HG02884 (cell line): ENCODE measurements at regions not wholly inside any gene's neighbourhood (a gene's known extent, or its start where the extent isn't known, plus 50 kb on each side); places are given as distances from the start of the nearest gene placed in this dataset.

Source experiments
- ATAC-seq: cut with Tn5 transposase; IDR thresholded peaks from one replicate; pipeline ENCODE4 v1.9.1; 2021; ENCODE audit warnings: mild to moderate bottlenecking, moderate library complexity; ENCODE audit not compliant: unreplicated experiment

DNA sequence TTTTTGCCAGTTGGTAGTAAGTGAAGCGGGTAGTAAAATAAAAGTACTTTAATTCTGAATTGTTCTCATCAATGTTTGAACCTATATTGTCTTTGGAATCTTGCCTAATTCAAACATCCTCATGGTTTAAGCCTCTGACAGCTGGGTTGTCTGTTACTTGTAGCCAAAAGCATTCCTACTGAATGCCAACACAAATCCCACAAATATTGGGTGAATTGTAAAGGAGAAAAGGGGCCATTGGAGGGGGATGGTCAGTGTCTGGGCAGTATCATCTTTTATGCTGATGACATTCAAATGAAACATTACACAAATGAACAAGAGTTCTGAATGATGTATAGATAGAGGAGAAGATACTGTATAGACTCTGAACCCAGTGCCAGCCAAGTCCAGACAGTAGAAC, 309.5 kb downstream of the OSTF1 start:
- no peak for ATAC-seq

DNA sequence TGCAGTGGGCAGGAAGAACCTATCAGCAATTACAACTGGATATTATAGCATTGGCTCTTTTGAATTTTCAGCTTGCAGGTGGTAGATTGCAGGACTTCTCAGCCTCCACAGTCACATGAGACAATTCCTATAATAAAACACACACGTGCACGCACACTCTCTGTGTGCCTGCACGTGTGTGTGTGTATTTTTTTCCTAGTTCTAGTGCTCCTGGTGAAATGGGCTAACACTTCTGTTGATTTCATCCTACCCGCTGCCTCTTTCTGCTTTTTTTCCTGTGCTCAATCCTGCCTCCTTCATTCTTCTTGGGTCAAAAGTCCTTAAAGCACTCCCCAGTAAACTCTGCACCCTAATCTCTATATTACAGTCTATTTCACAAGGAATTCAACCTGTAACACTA, 320.1 kb downstream of the OSTF1 start:
- no peak for ATAC-seq

DNA sequence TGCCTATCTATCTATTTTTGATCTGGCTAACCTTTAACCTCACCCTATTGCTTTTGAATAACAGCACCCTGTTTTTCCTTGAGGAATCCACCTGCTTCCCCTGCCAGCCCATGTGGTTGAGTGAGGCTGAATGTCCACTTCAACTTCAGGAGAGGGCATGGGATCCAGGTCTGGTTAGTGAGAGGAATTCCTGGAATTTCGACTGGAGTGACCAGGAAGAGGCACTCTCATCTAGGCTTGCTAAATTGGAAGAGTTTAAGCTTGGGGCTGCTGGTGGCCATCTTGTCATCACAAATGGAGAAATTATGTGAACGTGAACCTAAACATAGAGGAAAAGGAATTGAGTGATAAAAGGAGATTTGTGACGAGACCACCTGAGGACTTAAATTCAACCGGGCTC, 322.1 kb downstream of the OSTF1 start:
- ATAC-seq = no peak

DNA sequence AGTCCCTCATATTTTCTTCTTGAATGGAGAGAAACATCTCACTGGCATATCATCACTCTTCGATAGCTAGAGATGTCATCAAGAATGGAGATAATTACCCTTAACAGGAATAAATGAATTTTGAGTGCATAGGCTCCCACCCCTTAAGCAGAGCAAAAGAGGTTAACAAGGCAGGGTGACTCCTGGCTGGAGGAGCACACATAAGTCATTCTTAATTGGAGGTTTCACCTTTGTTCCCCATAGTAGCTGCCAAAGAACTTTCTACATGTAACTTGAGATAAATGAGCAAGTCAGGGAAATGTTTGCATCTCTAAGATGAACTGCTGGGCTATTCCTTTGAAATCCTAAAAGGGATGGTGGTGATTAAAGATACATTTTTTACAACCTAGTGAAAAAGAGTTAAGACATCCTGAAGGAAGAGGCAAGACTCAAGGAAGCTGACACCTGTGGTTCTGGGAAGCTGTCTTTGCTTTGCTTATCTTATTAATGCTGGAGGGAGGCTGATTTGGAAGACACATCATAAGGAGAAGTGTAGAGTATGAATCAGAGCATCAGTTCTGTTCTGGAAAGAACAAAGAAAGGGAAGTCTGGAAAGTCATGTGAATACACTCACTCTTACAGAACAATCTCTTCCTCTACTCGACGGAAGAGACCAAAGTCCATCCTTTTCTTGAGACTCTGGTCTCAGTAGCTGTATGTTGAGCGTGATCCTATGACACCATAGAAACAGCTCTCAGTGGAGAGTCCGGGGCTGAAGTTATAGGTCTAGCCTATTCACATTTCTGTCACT, 326.3 kb downstream of the OSTF1 start:
- ATAC-seq = no peak

DNA sequence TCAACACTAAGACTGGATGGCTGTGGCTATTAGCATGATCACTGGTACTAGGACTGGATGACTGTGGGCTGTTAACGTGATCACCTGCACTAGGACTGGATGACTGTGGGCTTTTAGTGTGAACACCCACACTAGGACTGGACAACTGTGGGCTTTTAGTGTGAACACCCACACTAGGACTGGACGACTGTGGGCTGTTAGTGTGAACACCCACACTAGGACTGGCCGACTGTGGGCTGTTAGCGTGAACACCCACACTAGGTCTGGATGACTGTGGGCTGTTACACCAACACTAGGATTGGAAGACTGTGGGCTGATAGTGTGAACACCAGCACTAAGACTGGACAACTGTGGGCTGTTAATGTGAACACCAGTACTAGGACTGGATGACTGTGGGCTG, 329.2 kb downstream of the OSTF1 start:
- no peak for ATAC-seq

DNA sequence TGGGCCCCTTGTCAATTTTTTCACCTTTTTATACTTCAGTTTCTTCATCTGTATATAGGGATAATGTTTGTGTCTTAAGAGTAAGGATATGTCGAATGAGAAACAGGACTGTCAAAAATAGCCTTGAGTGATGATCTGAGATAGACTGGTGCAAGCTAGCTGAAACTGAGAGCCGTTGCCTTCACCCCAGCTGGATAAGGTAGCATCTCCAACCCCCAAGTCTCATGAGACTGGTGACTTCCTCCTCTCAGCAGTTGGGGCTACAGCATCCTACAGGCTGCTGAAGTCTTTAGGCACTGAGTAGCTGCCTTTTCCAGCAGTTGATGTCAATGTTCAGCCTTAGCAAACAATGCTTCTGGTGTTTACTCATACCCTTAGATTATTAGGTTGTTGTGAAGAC, 330.2 kb downstream of the OSTF1 start:
- ATAC-seq = no peak

DNA sequence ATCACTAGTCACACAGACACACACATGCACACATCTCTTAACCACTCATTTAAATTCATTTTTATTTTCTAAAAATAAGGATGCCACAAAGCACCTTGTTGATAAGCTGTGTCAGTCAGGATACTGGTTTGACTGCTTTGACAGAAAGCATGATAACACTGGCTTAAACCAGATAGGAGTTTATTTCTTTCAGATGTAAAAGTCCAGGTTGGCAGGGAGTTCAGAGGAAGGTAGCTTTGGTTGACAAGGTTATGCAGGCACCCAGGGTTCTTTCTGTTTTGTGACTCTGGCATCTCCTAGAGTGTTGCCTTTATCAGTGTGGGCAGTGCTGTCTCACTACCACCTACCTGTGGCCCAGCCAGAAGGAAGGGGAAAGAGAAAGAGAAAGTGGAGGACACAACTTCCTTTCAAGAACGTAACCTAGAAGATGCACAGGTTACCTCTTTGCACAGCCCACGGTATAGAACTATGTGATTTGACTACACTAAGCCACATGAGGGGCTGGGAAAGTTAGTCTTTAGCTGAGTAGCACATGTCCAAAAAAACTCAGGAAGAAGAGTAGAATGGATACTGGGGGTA, 334.7 kb downstream of the OSTF1 start:
- ATAC-seq = peak; percentile 44

DNA sequence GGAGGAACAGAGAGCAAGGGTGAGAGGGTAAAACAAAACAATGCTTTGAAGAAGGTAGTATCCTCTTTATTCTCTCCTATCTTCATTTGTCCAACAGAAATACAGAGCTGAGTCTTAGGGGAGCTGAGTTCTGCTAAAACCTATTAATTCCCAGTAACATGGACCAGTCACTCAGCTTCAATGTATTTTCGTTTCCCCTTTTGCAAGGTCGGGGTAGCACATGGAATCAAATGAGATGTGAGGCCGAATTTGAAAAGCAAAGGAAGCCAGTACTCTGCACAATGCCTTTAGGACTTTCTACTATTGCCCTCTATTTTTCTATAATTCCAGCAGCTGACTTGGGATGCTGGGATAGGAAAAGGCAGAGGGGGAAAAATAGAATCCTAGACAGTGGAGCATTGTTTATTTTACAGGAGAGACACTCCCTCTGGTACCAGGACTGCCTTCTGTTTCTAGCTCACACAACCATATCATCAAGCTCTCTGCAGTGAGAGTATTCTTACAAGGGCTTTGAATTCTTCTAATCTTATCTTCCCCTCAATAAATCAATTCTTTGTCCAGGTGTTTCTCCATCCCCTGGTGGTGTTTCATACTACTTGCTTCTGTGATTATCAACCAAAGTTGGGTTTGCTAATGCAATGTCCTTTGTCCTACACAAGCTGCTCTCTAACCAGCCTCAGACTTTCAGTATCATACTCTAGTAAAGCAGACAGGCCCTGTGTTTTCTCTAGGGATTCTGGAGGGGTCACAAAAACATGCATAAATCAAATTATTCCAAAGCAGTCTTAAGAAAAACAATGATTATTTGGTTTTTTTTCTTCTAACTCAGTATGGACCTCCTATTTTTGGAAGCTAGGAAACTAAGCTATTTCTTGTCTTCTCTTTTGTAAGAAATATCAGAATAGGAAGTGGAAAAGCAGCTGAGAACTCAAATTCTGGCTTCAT, 341.5 kb downstream of the OSTF1 start:
- no peak for ATAC-seq

DNA sequence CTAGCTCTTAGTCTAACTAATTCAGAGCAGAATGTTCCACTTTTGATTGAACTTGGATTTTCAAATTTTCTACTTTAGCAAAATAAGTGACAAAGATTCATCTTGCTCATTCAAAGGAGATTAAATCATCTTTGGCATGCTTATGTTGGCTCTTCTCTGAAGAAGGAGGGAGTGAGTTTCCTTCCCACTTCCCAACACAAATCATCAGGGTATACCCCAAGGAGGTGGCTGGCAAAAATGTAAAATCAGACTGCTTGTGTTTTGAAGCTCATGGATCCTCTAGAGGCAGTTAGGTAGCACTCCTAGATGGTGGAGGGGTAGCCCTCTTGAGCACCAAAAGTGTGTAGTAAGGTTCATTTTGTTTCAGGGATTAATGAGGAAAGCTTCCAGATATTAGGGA, 343.1 kb downstream of the OSTF1 start:
- no peak for ATAC-seq

DNA sequence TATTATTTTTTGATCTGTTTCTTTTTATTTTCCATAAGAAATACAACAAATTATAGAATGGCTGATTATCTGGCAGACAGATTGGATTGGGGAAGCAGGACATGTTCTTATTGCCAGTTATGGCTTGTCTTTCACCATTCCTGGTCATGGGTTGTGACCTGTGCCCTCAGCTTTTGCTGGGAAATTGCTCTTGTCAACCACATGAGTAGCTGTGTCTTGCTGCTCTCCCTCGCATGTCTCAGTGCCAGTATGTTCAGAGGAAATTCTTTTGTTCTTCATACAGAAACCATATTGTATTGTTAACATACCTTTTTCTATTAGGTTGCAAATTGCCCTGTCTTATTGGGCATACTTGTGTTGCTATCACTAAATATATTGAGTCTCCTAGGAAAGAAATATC, 344.1 kb downstream of the OSTF1 start:
- ATAC-seq = no peak

DNA sequence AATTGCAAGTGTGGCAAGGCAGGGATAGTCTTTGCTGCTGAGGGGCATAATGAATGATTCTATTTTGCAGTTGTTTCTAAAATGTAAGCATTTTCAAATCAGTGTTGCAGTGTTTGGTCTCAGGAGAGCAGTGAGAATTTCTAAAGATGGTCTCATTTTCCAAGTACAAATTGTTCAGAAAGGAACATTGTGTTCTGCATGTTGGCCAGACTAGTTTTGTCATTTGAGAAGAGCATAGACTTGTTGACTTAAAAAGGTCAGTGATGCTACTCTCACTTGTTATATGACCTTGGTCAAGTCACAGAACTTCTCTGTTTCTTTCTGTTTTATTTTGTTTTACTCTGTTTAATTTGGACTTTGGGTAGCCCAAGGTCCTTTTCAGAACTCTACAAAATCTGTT, 344.6 kb downstream of the OSTF1 start:
- ATAC-seq = no peak

DNA sequence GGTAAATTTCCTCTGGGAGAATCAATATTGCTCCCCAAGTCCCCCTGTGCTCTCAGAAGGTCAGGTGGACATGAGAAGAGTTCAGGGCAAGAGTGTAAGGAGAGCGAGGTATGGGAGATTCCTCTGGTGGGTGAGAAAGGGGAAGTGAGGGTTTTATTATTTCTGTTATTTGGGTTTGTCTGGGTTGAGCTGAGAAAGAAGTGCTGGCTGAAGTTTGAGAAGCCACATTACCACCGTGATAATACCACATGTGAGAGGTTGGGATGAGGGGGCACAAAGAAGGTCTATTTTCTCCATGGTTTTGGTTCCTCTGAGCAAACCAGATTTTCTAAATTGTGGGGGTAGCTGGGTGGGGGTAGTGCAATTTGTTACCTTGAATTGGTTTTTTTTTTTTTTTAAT, 350.4 kb downstream of the OSTF1 start:
- peak; percentile 58 for ATAC-seq

DNA sequence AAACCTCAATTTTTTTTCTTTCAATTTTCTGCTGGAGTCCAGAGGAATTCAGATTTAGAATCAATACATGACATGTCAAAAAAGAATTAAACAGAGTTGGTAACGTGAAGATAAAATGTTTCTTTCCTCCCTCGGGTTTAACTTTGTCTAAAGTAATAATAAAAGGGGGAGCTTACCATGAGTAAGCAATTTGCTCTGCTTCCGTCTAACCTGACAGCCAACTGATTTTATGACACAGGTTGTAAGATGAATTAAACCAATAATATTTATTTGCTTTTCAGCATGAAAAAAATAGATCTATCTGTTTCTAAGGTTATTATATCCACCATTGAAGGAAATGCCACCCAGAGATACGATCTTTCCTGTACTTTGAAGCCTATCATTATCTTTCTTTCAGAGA, 352.6 kb downstream of the OSTF1 start:
- ATAC-seq = no peak

DNA sequence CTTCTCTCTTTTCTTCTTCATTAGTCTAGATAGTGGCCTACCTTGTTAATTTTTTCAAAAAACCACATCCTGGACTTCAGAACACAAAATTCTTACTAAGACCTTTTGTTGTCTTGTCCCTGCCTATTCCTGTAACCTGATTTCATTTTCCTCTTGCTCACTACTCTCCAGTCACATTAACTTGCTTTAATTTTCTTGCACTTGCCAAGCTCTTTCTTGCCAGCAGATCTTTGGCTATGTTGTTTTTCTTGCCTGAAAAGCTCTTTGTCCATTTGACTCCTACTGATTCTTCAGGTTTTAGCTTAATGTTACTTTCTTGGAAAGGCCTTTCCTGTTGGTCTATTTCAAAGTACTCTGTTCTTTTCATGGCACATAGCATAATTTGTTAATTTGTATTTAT, 356.8 kb downstream of the OSTF1 start:
- ATAC-seq = no peak

DNA sequence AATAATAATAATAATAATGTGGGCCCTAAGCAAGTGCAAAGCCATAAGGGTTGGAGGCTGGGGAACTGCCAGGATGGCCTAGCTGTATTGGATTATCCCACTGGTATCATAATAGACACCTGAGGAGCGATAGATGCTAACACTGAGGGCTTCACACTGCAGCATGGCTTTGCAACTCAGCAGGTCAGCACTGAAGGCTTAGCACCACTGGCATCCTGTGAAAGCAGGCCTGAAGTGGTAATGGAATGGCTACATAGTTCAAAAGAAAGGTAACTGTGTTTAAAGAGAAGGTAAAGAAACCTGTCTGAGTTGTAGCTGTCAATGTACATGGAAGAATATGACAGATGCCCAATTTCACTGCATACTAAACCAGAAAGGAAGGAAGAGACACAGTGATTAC, 359.0 kb downstream of the OSTF1 start:
- no peak for ATAC-seq

DNA sequence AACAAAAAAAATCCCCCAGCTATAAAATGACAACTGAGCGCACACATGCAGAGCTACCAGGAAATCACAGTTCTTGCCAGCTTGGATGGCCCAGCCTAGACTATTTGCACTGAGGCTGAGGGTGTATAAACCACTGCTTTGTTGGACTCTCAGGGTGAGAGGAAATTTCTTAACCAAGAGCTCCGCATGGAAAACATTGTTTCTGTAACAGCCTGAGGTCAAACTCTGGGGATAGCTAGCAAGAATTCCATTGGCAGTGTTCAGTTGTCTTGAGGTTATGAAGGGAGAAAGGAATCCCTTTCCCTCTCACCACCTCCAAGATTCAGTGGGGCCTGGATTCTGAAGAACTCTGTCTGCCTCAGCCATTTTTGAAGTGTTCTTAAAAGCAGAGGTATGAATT, 360.0 kb downstream of the OSTF1 start:
- no peak for ATAC-seq

DNA sequence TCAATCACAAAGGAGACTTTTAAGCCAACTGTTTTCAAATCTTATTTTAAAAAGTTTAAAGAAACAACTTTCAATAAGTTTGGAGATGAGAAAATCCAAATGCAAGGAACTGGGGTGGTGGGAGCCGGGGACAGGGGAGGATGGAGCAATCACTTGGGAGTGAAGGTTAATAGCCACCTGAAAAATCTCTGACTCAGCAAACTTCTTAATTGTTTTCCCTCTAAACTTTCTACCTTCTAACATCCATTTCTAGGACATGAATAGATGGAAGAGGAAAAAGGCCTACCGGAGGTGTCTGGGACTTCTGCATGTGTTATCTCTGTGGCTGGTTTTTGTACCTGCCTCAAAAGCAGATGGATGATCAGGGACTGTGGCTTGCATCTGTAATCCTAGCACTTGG, 360.6 kb downstream of the OSTF1 start:
- no peak for ATAC-seq

DNA sequence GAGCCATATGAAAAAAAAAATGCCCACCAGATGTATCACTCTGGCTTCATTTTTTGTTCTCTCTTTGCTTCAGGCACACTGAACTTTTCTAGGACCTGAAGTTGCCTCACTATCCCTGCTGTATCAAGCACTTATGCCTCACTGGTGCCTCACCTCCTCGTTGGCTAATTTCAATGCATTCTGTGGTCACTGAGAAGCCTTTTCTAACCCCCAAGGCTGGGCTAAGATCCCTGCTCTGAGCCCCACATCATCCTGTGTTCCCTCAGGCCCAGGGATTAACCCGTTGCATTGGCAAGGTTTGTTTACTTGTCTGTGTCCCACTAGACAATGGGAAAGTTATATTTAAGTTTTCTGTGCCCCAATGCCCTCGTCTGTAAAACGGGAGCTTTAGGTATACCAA, 362.7 kb downstream of the OSTF1 start:
- ATAC-seq = no peak

DNA sequence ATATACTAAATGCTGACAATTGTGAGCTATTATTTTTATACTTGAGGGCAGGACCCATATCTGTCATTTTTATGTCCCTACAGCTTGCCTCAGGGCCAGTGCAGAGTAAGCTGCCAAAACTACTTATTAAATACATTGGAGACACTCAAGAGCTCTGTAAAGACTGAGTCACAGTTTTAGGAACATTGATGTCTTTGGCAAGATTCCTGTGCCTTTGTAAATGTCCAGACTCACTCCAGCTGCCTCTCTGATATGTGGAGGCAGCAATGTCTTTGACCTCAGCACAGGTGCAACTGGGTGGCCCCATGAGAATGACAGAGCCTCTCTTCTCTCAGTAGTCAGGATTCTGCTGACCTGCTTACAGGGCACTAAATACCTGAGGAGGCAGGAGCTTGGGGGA, 363.2 kb downstream of the OSTF1 start:
- no peak for ATAC-seq

DNA sequence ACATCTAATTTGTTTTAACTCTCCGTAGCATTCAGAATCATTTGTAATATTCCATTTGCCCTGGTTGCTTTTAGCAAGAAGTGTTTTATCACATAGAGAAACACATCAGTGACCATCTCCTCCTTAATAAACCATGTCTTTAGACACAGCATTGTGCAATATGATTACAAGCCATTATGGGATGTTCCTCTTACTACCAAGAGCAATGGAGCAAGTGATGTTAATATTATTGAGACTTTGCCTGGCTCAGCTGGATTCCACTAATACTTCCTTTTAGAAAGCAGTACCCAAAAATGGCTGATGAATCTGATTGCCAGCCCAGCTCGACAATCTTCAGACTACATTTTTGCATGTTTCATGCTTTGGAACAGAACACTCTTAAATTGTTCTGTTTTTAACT, 364.2 kb downstream of the OSTF1 start:
- no peak for ATAC-seq

DNA sequence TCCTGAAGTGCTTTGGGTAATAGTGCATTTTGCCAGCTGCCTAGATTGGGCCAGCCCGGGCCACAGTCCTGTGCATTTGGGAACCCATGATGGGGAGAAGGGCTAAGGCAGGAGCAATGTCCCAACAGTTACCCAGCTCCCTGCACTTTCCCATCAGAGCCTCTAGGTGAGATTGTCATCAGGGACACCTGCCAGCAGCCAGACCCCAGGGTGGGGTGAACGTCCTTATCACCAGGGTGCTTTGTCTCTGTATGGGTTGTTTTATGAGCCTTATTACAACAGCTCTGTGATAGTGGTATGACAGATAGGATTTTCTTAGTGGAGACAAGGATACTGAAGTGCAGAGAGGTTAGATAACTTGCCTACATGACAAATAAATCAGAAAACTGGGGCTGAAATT, 365.7 kb downstream of the OSTF1 start:
- ATAC-seq = no peak

DNA sequence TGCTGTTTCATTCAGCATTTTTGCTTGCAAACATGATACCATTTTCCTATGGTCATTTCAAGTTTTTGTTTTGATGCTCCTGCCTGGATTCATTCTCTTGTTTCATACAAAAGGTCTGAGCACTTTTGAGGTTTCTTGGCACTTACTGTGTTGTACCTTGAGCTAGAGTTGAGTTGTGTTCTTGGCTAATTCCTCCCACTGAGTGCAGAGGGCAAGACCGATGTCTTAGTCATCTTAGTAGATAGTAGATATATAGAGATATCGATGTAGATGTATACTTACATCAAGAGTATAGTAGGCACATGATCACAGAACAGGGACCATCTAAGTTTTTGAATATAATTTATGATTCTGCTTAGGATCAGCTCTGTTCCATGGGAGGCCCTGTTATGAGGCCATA, 366.6 kb downstream of the OSTF1 start:
- ATAC-seq = no peak
